Tibial nerve (tissue), 4 donors: ENCODE measurements at regions not wholly inside any gene's neighbourhood (a gene's known extent, or its start where the extent isn't known, plus 50 kb on each side); places are given as distances from the start of the nearest gene placed in this dataset.

ENCODE experiments used
- CTCF ChIP-seq, 5 experiments: fragments of 200-600 bp in 3 of 5; fragments of 450-650 bp in 2 of 5; sonication (generic) in 3 of 5; IDR thresholded peaks; one replicate each; pipeline ENCODE4 v1.5.1; 2016 to 2019; ENCODE audit warnings: antibody characterized with exemption in 5 of 5, mild to moderate bottlenecking in 3 of 5, moderate library complexity in 2 of 5
- EP300 ChIP-seq, 2 donors: sonication (generic); formaldehyde crosslinking; IDR thresholded peaks; one replicate each; pipeline ENCODE4 v1.6.1; 2017; ENCODE audit warnings: antibody characterized with exemption in 2 of 2, mild to moderate bottlenecking in 1 of 2
- POLR2A ChIP-seq, 2 donors: fragments of 450-650 bp; IDR thresholded peaks; one replicate each; pipeline ENCODE4 v1.6.1; 2017; ENCODE audit warnings: antibody characterized with exemption in 2 of 2, mild to moderate bottlenecking in 2 of 2, moderate library complexity in 2 of 2

- no peak for TF ChIP-seq CTCF (IDR thresholded peaks at IDR 0.05)
- TF ChIP-seq POLR2A (IDR thresholded peaks at IDR 0.05): no peak
- TF ChIP-seq EP300 (IDR thresholded peaks at IDR 0.05): no peak
These were observed 158.9 kb upstream of the PWP1 start for GRCh38 chr12:107526555-107527180.
